HG02759 (cell line): ENCODE measurements at regions not wholly inside any gene's neighbourhood (a gene's known extent, or its start where the extent isn't known, plus 50 kb on each side); places are given as distances from the start of the nearest gene placed in this dataset.

Experiments
- ATAC-seq: cut with Tn5 transposase; IDR thresholded peaks from one replicate; pipeline ENCODE4 v1.9.1; 2021; ENCODE audit warnings: mild to moderate bottlenecking, moderate library complexity; ENCODE audit not compliant: unreplicated experiment

GRCh38 chr13:59340581-59340980, 823.1 kb downstream of the DIAPH3 start:
- ATAC-seq: no peak

- no peak for ATAC-seq
Observed at GRCh38 chr13:59342400-59342799, 821.3 kb downstream of the DIAPH3 start.

- ATAC-seq: no peak
Observed at GRCh38 chr13:59343132-59343531, 820.6 kb downstream of the DIAPH3 start.

GRCh38 chr13:59343993-59344822, 819.5 kb downstream of the DIAPH3 start:
- ATAC-seq: no peak

GRCh38 chr13:59345311-59345710, 818.4 kb downstream of the DIAPH3 start:
- ATAC-seq: no peak

GRCh38 chr13:59346999-59347723, 816.6 kb downstream of the DIAPH3 start:
- ATAC-seq: no peak

- no peak for ATAC-seq
Observed at GRCh38 chr13:59348617-59349016, 815.1 kb downstream of the DIAPH3 start.

GRCh38 chr13:59352600-59352999, 811.1 kb downstream of the DIAPH3 start:
- no peak for ATAC-seq

- ATAC-seq: peak; percentile 59
Observed at GRCh38 chr13:59354665-59355369, 808.9 kb downstream of the DIAPH3 start.

- ATAC-seq: no peak
Observed at GRCh38 chr13:59356607-59357006, 807.1 kb downstream of the DIAPH3 start.

- ATAC-seq: no peak
Observed at GRCh38 chr13:59358014-59358413, 805.7 kb downstream of the DIAPH3 start.

- peak; percentile 49 for ATAC-seq
Observed at GRCh38 chr13:59360108-59360507, 803.6 kb downstream of the DIAPH3 start.

- ATAC-seq: no peak
Observed at GRCh38 chr13:59360916-59361315, 802.8 kb downstream of the DIAPH3 start.

- no peak for ATAC-seq
Observed at GRCh38 chr13:59363313-59363712, 800.4 kb downstream of the DIAPH3 start.

- no peak for ATAC-seq
Observed at GRCh38 chr13:59363947-59364346, 799.8 kb downstream of the DIAPH3 start.

GRCh38 chr13:59364641-59365085, 799.1 kb downstream of the DIAPH3 start:
- no peak for ATAC-seq

- ATAC-seq: no peak
Observed at GRCh38 chr13:59367467-59367866, 796.3 kb downstream of the DIAPH3 start.

- no peak for ATAC-seq
Observed at GRCh38 chr13:59367904-59368303, 795.8 kb downstream of the DIAPH3 start.

GRCh38 chr13:59368693-59369092, 795.0 kb downstream of the DIAPH3 start:
- ATAC-seq: no peak

GRCh38 chr13:59371229-59371628, 792.5 kb downstream of the DIAPH3 start:
- no peak for ATAC-seq

GRCh38 chr13:59373341-59373740, 790.4 kb downstream of the DIAPH3 start:
- no peak for ATAC-seq
